ENCODE measurements at regions not wholly inside any gene's neighbourhood (a gene's known extent, or its start where the extent isn't known, plus 50 kb on each side); places are given as distances from the start of the nearest gene placed in this dataset.

DNA sequence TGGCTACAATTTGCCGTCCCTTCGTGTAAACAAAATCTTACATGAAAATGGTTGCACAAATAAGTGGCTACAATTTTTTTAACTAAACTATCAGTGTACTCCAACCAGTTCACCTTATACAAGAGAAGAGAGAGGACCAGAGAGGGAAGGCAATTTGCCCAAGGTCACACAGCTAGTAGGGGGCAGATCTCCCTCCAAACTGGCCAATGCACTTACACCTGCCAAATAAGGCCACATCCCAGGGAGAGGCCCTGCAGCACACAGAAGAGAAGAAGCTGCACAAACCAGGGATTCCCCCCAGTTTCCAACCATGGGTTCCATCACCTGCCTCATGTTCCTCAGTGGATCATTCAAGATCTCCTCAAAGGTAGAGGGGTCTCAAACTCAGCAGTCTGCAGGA lies 349.9 kb downstream of the SOX9 start:
- no peaks in the 10 kb centered on the region for H3K9me3 ChIP-seq (replicated peaks in 1 of 2; ENCODE audit: control insufficient read depth in 1 of 2, insufficient read depth in 1 of 2, low read length in 2 of 2)
- no peaks in the 10 kb centered on the region for H4K20me1 ChIP-seq (ENCODE audit: insufficient read depth, low read length)
- peaks cover 0 to 9% (median 5%) of the 10 kb centered on the region in 7 donors for H3K9me3 Mint-ChIP-seq
- TF ChIP-seq, protein P1, sequence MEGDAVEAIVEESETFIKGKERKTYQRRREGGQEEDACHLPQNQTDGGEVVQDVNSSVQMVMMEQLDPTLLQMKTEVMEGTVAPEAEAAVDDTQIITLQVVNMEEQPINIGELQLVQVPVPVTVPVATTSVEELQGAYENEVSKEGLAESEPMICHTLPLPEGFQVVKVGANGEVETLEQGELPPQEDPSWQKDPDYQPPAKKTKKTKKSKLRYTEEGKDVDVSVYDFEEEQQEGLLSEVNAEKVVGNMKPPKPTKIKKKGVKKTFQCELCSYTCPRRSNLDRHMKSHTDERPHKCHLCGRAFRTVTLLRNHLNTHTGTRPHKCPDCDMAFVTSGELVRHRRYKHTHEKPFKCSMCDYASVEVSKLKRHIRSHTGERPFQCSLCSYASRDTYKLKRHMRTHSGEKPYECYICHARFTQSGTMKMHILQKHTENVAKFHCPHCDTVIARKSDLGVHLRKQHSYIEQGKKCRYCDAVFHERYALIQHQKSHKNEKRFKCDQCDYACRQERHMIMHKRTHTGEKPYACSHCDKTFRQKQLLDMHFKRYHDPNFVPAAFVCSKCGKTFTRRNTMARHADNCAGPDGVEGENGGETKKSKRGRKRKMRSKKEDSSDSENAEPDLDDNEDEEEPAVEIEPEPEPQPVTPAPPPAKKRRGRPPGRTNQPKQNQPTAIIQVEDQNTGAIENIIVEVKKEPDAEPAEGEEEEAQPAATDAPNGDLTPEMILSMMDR (IDR thresholded peaks at IDR 0.05) = no peak
- no peak overlapping the region for H3K4me3 Mint-ChIP-seq
- no CpG with 5 or more reads among the region's 2 CpGs for WGBS (ENCODE audit: insufficient coverage)
- H3K4me2 ChIP-seq (replicated peaks; ENCODE audit: extremely low read depth, low read length, poor library complexity, severe bottlenecking) = no peak overlapping the region
- H3K36me3 Mint-ChIP-seq = no peaks in the 10 kb centered on the region
- no peak overlapping the region for H3K9ac ChIP-seq (ENCODE audit: insufficient read depth, low read length, poor library complexity, severe bottlenecking)
- DNase-seq = no peak
- no peaks in the 10 kb centered on the region for H3K36me3 ChIP-seq (replicated peaks in 1 of 2; ENCODE audit: control insufficient read depth in 1 of 2, insufficient read depth in 2 of 2, low read length in 2 of 2)
- no peak overlapping the region for H3K4me3 ChIP-seq (replicated peaks in 1 of 3; ENCODE audit: low read depth in 2 of 3, low read length in 3 of 3)
- peaks cover 0 to 1% of the 10 kb centered on the region in 2 donors for H3K27me3 ChIP-seq (ENCODE audit: control insufficient read depth in 2 of 2, insufficient read depth in 2 of 2, low read length in 2 of 2)
- H2AFZ ChIP-seq (ENCODE audit: insufficient read depth, low read depth, low read length, poor library complexity, severe bottlenecking) = no peak overlapping the region
- H3K4me1 ChIP-seq (ENCODE audit: control insufficient read depth in 1 of 2, insufficient read depth in 2 of 2, low read length in 2 of 2) = no peaks in the 10 kb centered on the region
- intact Hi-C loops (cut with micrococcal nuclease) = no loop called here
- no peak overlapping the region for H3K27ac Mint-ChIP-seq
- no peak overlapping the region for H3K27ac ChIP-seq (ENCODE audit: low read depth in 1 of 2, low read length in 2 of 2)
- H3K4me1 Mint-ChIP-seq = no peaks in the 10 kb centered on the region
- H3K27me3 Mint-ChIP-seq (ENCODE audit: low read depth in 3 of 3) = peaks cover 2 to 4% (median 3%) of the 10 kb centered on the region in 3 donors
- no peaks in the 10 kb centered on the region for H3K79me2 ChIP-seq (ENCODE audit: insufficient read depth, low read length)

DNA sequence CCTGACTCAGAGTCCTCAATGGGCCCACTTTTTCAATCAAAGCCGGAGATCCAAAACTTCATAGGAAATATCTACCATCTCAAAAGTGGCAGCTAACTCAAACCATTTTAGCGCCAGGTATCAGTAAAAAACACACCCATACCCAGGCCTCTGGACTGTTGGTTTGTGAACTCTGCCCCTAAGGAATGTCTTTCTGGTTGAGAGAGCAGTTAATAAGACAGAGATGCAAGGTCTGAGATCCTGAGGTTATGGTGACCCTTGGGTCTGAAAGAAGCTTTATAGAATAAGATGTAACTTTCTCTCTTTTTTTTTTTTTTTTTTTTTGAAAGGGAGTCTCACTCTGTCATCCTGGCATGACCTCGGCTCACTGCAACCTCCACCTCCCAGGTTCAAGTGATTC lies 350.5 kb downstream of the SOX9 start:
- no peak overlapping the region for H3K9ac ChIP-seq (ENCODE audit: insufficient read depth, low read length, poor library complexity, severe bottlenecking)
- no peak overlapping the region for H2AFZ ChIP-seq (ENCODE audit: insufficient read depth, low read depth, low read length, poor library complexity, severe bottlenecking)
- no peak overlapping the region for H3K27ac Mint-ChIP-seq
- H4K20me1 ChIP-seq (ENCODE audit: insufficient read depth, low read length) = no peaks in the 10 kb centered on the region
- H3K4me1 ChIP-seq (ENCODE audit: control insufficient read depth in 1 of 2, insufficient read depth in 2 of 2, low read length in 2 of 2) = no peaks in the 10 kb centered on the region
- H3K27me3 Mint-ChIP-seq (ENCODE audit: low read depth in 3 of 3) = peaks cover 3 to 7% (median 6%) of the 10 kb centered on the region in 3 donors
- peaks cover 0 to 7% of the 10 kb centered on the region in 2 donors for H3K27me3 ChIP-seq (ENCODE audit: control insufficient read depth in 2 of 2, insufficient read depth in 2 of 2, low read length in 2 of 2)
- no peak overlapping the region for H3K4me2 ChIP-seq (replicated peaks; ENCODE audit: extremely low read depth, low read length, poor library complexity, severe bottlenecking)
- no peaks in the 10 kb centered on the region for H3K4me1 Mint-ChIP-seq
- H3K9me3 Mint-ChIP-seq = peaks cover 0 to 9% (median 6%) of the 10 kb centered on the region in 7 donors
- WGBS (ENCODE audit: insufficient coverage) = 100% methylated on average over 1 of the region's 3 CpGs
- H3K4me3 ChIP-seq (replicated peaks in 1 of 3; ENCODE audit: low read depth in 2 of 3, low read length in 3 of 3) = no peak overlapping the region
- no peaks in the 10 kb centered on the region for H3K36me3 ChIP-seq (replicated peaks in 1 of 2; ENCODE audit: control insufficient read depth in 1 of 2, insufficient read depth in 2 of 2, low read length in 2 of 2)
- H3K9me3 ChIP-seq (replicated peaks in 1 of 2; ENCODE audit: control insufficient read depth in 1 of 2, insufficient read depth in 1 of 2, low read length in 2 of 2) = peaks cover 0 to 2% of the 10 kb centered on the region in 2 donors
- no peaks in the 10 kb centered on the region for H3K79me2 ChIP-seq (ENCODE audit: insufficient read depth, low read length)
- intact Hi-C loops (cut with micrococcal nuclease) = no loop called here
- no peak overlapping the region for H3K27ac ChIP-seq (ENCODE audit: low read depth in 1 of 2, low read length in 2 of 2)
- DNase-seq = no peak
- H3K36me3 Mint-ChIP-seq = no peaks in the 10 kb centered on the region
- TF ChIP-seq, protein P1 (IDR thresholded peaks at IDR 0.05) = no peak
- H3K4me3 Mint-ChIP-seq = no peak overlapping the region
